Loucy (cell line): ENCODE measurements at regions not wholly inside any gene's neighbourhood (a gene's known extent, or its start where the extent isn't known, plus 50 kb on each side); places are given as distances from the start of the nearest gene placed in this dataset.

Experiments used
- H2AFZ ChIP-seq: fragments of 200-600 bp; sonication (generic); 2 replicates; pipeline ENCODE4 v1.6.0; 2016; ENCODE audit warnings: antibody characterized with exemption, mild to moderate bottlenecking, low read length, moderate library complexity
- H3F3A ChIP-seq: fragments of 200-600 bp; 2 replicates; pipeline ENCODE4 v1.6.0; 2016; ENCODE audit warnings: antibody characterized with exemption, low read depth, mild to moderate bottlenecking
- H3K27me3 ChIP-seq: fragments of 200-600 bp; sonication (generic); 2 replicates; pipeline ENCODE4 v1.6.1; 2014; ENCODE audit warnings: low read length, mild to moderate bottlenecking; ENCODE audit not compliant: insufficient read depth, poor library complexity, severe bottlenecking
- H3K36me3 ChIP-seq: fragments of 200-600 bp; sonication (generic); 2 replicates; pipeline ENCODE4 v1.6.1; 2016; ENCODE audit warnings: low read length; ENCODE audit not compliant: insufficient read depth
- H3K4me1 ChIP-seq: fragments of 200-600 bp; sonication (generic); 2 replicates; pipeline ENCODE4 v1.5.1; 2014; ENCODE audit warnings: low read length, mild to moderate bottlenecking; ENCODE audit not compliant: insufficient read depth, poor library complexity, severe bottlenecking
- H3K4me2 ChIP-seq: fragments of 200-600 bp; sonication (generic); 2 replicates; pipeline ENCODE4 v1.6.0; 2014; ENCODE audit warnings: antibody characterized with exemption, low read length, low read depth, mild to moderate bottlenecking; ENCODE audit not compliant: poor library complexity, severe bottlenecking
- H3K4me3 ChIP-seq: fragments of 200-600 bp; sonication (generic); 2 replicates; pipeline ENCODE4 v1.5.1; 2014; ENCODE audit warnings: low read length, mild to moderate bottlenecking, mixed read lengths; ENCODE audit not compliant: poor library complexity, severe bottlenecking
- H3K79me2 ChIP-seq: fragments of 200-600 bp; sonication (generic); 2 replicates; pipeline ENCODE4 v1.6.1; 2014; ENCODE audit warnings: low read length; ENCODE audit not compliant: insufficient read depth
- H3K9ac ChIP-seq: fragments of 200-600 bp; sonication (generic); 2 replicates; pipeline ENCODE4 v1.6.0; 2014; ENCODE audit warnings: mild to moderate bottlenecking, low read depth, low read length, moderate library complexity; ENCODE audit not compliant: poor library complexity, severe bottlenecking
- H3K9me2 ChIP-seq: fragments of 200-600 bp; sonication (generic); replicated peaks from 2 replicates; pipeline ENCODE4 v1.6.1; 2016; ENCODE audit warnings: low read depth, low read length, mixed read lengths
- H3K9me3 ChIP-seq: fragments of 200-600 bp; sonication (generic); 2 replicates; pipeline ENCODE4 v1.6.1; 2014; ENCODE audit warnings: mild to moderate bottlenecking, antibody characterized with exemption, low read length, low read depth; ENCODE audit not compliant: insufficient read depth
- H4K20me1 ChIP-seq: fragments of 200-600 bp; sonication (generic); 2 replicates; pipeline ENCODE4 v1.6.0; 2014; ENCODE audit warnings: antibody characterized with exemption, low read length, mild to moderate bottlenecking; ENCODE audit not compliant: insufficient read depth, poor library complexity, severe bottlenecking
- CTCF ChIP-seq: fragments of 200-600 bp; sonication (generic); conservative IDR thresholded peaks from 2 replicates; pipeline ENCODE4 v1.5.1; 2014; ENCODE audit warnings: mild to moderate bottlenecking, antibody characterized with exemption, low read length
- EZH2phosphoT487 ChIP-seq: fragments of 200-600 bp; IDR thresholded peaks from 2 replicates; pipeline ENCODE4 v1.6.1; 2018; ENCODE audit warnings: antibody characterized with exemption, mild to moderate bottlenecking, moderate library complexity, borderline replicate concordance

- H3F3A ChIP-seq = no peaks in the 10 kb centered on the region
- H3K9me3 ChIP-seq = no peaks in the 10 kb centered on the region
- peaks cover 16% of the 10 kb centered on the region for H3K4me1 ChIP-seq
- H3K36me3 ChIP-seq = no peaks in the 10 kb centered on the region
- no peak overlapping the region for H2AFZ ChIP-seq
- H3K27me3 ChIP-seq = no peaks in the 10 kb centered on the region
- TF ChIP-seq CTCF (no peak), EZH2phosphoT487 (no peak)
- H3K4me2 ChIP-seq = no peak overlapping the region
- no peaks in the 10 kb centered on the region for H4K20me1 ChIP-seq
- no peak overlapping the region for H3K4me3 ChIP-seq
- H3K9me2 ChIP-seq = no peaks in the 10 kb centered on the region
- H3K79me2 ChIP-seq = no peaks in the 10 kb centered on the region
- H3K9ac ChIP-seq = no peak overlapping the region
Measured at GRCh38 chr12:24081092-24081529, 131.6 kb upstream of the SOX5 start.

GRCh38 chr12:24080465-24080864 is 131.0 kb upstream of the SOX5 start:
- Histone ChIP-seq H3F3A (no peaks in the 10 kb centered on the region), H3K4me3 (no peak overlapping the region), H4K20me1 (no peaks in the 10 kb centered on the region), H3K9ac (no peak overlapping the region), H3K9me2 (no peaks in the 10 kb centered on the region), H3K27me3 (no peaks in the 10 kb centered on the region), H2AFZ (no peak overlapping the region), H3K79me2 (no peaks in the 10 kb centered on the region), H3K9me3 (no peaks in the 10 kb centered on the region), H3K4me1 (peaks cover 16% of the 10 kb centered on the region), H3K4me2 (no peak overlapping the region), H3K36me3 (no peaks in the 10 kb centered on the region)
- TF ChIP-seq EZH2phosphoT487 = no peak
- TF ChIP-seq CTCF = no peak

GRCh38 chr12:24079083-24079482 is 129.6 kb upstream of the SOX5 start:
- TF ChIP-seq CTCF = no peak
- no peak for TF ChIP-seq EZH2phosphoT487
- Histone ChIP-seq H3K27me3 (no peaks in the 10 kb centered on the region), H3K9ac (no peak overlapping the region), H3K4me2 (no peak overlapping the region), H3K4me1 (peaks cover 13% of the 10 kb centered on the region), H3K9me2 (no peaks in the 10 kb centered on the region), H3K9me3 (no peaks in the 10 kb centered on the region), H2AFZ (no peak overlapping the region), H3F3A (no peaks in the 10 kb centered on the region), H3K36me3 (no peaks in the 10 kb centered on the region), H3K79me2 (no peaks in the 10 kb centered on the region), H4K20me1 (no peaks in the 10 kb centered on the region), H3K4me3 (no peak overlapping the region)
